Loucy (cell line): ENCODE measurements at regions not wholly inside any gene's neighbourhood (a gene's known extent, or its start where the extent isn't known, plus 50 kb on each side); places are given as distances from the start of the nearest gene placed in this dataset.

Experiments
- EZH2phosphoT487 ChIP-seq: fragments of 200-600 bp; IDR thresholded peaks from 2 replicates; pipeline ENCODE4 v1.6.1; 2018; ENCODE audit warnings: antibody characterized with exemption, mild to moderate bottlenecking, moderate library complexity, borderline replicate concordance
- TF ChIP-seq, protein P1 (sequence below): fragments of 200-600 bp; sonication (generic); conservative IDR thresholded peaks from 2 replicates; pipeline ENCODE4 v1.5.1; 2014; ENCODE audit warnings: mild to moderate bottlenecking, antibody characterized with exemption, low read length

DNA sequence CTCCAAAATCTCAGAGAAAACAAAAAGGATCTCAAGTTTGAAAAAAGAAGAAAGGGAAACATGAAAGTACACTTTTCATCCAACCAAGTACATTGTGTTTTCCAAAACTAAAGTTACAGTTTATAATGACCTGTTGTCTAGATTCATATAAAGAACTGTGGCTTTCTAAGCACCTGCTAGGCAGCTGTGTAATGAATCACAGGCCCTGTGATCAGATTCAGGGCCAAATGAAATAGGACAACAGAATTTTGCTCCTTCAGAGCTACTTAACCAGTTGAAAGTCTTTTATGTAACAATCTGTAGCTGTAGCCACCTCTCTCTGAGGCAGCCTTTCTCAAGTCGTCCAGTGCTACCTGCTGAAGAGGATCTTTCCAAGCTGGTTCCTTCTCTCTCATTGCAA, 960.0 kb upstream of the RAG2 start:
- TF ChIP-seq, protein P1, sequence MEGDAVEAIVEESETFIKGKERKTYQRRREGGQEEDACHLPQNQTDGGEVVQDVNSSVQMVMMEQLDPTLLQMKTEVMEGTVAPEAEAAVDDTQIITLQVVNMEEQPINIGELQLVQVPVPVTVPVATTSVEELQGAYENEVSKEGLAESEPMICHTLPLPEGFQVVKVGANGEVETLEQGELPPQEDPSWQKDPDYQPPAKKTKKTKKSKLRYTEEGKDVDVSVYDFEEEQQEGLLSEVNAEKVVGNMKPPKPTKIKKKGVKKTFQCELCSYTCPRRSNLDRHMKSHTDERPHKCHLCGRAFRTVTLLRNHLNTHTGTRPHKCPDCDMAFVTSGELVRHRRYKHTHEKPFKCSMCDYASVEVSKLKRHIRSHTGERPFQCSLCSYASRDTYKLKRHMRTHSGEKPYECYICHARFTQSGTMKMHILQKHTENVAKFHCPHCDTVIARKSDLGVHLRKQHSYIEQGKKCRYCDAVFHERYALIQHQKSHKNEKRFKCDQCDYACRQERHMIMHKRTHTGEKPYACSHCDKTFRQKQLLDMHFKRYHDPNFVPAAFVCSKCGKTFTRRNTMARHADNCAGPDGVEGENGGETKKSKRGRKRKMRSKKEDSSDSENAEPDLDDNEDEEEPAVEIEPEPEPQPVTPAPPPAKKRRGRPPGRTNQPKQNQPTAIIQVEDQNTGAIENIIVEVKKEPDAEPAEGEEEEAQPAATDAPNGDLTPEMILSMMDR: no peak
- TF ChIP-seq EZH2phosphoT487: no peak
